HepG2 (cell line): ENCODE measurements at regions not wholly inside any gene's neighbourhood (a gene's known extent, or its start where the extent isn't known, plus 50 kb on each side); places are given as distances from the start of the nearest gene placed in this dataset.

ENCODE experiments used
- CBFB ChIP-seq: sonication (generic); formaldehyde crosslinking; IDR thresholded peaks from 2 replicates; pipeline ENCODE4 v1.4.0; 2020; ENCODE audit warnings: missing genetic modification reagents
- CC2D1A ChIP-seq: sonication (generic); formaldehyde crosslinking; IDR thresholded peaks from 2 replicates; pipeline ENCODE4 v1.8.1; 2023; ENCODE audit warnings: mild to moderate bottlenecking, missing genetic modification reagents
- EED ChIP-seq: sonication (generic); formaldehyde crosslinking; IDR thresholded peaks from 2 replicates; pipeline ENCODE4 v1.5.0; 2020; ENCODE audit warnings: mild to moderate bottlenecking, missing genetic modification reagents
- ETV6 ChIP-seq: sonication (generic); formaldehyde crosslinking; conservative IDR thresholded peaks from 2 replicates; pipeline ENCODE4 v1.4.0; 2020; ENCODE audit warnings: missing genetic modification reagents
- HNRNPH1 ChIP-seq: fragments of 200-400 bp; formaldehyde crosslinking; optimal IDR thresholded peaks from 2 replicates; pipeline ENCODE3; 2017; ENCODE audit warnings: mild to moderate bottlenecking, low read depth, low read length
- KLF16 ChIP-seq, 2 experiments: sonication (generic) in 1 of 2; formaldehyde crosslinking in 1 of 2; IDR thresholded peaks; 2 replicates each; pipeline versions ENCODE4 v1.6.1 to v1.8.0; 2016 to 2023; ENCODE audit warnings: missing genetic modification reagents in 2 of 2, missing compliant biosample characterization in 1 of 2
- MLLT10 ChIP-seq: sonication (generic); formaldehyde crosslinking; IDR thresholded peaks from 2 replicates; pipeline ENCODE4 v1.4.0; 2020; ENCODE audit warnings: missing genetic modification reagents
- REL ChIP-seq: sonication (generic); formaldehyde crosslinking; conservative IDR thresholded peaks from 2 replicates; pipeline ENCODE4 v1.8.0; 2022; ENCODE audit warnings: mild to moderate bottlenecking, missing genetic modification reagents, moderate library complexity
- SOX5 ChIP-seq: IDR thresholded peaks from 2 replicates; pipeline ENCODE4 v1.6.1; 2016; ENCODE audit warnings: borderline replicate concordance
- TBL1XR1 ChIP-seq: fragments of 150-350 bp; IDR thresholded peaks from 2 replicates; pipeline ENCODE4 v1.6.1; 2014; ENCODE audit warnings: borderline replicate concordance, low read length; ENCODE audit not compliant: partially characterized antibody
- ZNF224 ChIP-seq: sonication (generic); formaldehyde crosslinking; IDR thresholded peaks from 2 replicates; pipeline ENCODE4 v1.5.0; 2020; ENCODE audit warnings: mild to moderate bottlenecking, missing genetic modification reagents
- ZNF343 ChIP-seq: sonication (generic); formaldehyde crosslinking; IDR thresholded peaks from 2 replicates; pipeline ENCODE4 v1.4.0; 2020; ENCODE audit warnings: mild to moderate bottlenecking, missing genetic modification reagents
- ZNF441 ChIP-seq: sonication (generic); formaldehyde crosslinking; IDR thresholded peaks from 2 replicates; pipeline ENCODE4 v1.7.0; 2021; ENCODE audit warnings: missing genetic modification reagents, borderline replicate concordance
- ZNF556 ChIP-seq: sonication (generic); formaldehyde crosslinking; IDR thresholded peaks from 2 replicates; pipeline ENCODE4 v1.4.0; 2020; ENCODE audit warnings: mild to moderate bottlenecking, missing genetic modification reagents, borderline replicate concordance
- ZNF660 ChIP-seq: sonication (generic); formaldehyde crosslinking; IDR thresholded peaks from 2 replicates; pipeline ENCODE4 v1.5.1; 2020; ENCODE audit warnings: mild to moderate bottlenecking, low read depth, missing genetic modification reagents, borderline replicate concordance
- ZNF747 ChIP-seq: sonication (generic); formaldehyde crosslinking; IDR thresholded peaks from 2 replicates; pipeline ENCODE4 v1.8.1; 2023; ENCODE audit warnings: missing genetic modification reagents, mild to moderate bottlenecking, borderline replicate concordance
- ZNF83 ChIP-seq: sonication (generic); formaldehyde crosslinking; IDR thresholded peaks from 2 replicates; pipeline ENCODE4 v1.4.0; 2020; ENCODE audit warnings: missing genetic modification reagents, mild to moderate bottlenecking, borderline replicate concordance
- TF ChIP-seq, protein P1 (sequence below): sonication (generic); formaldehyde crosslinking; IDR thresholded peaks from 2 replicates; pipeline ENCODE4 v1.4.0; 2020; ENCODE audit warnings: missing genetic modification reagents, borderline replicate concordance
- TF ChIP-seq, protein P2 (sequence below): sonication (generic); formaldehyde crosslinking; IDR thresholded peaks from 2 replicates; pipeline ENCODE4 v1.4.0; 2020; ENCODE audit warnings: mild to moderate bottlenecking, missing genetic modification reagents
- TF ChIP-seq, protein P3 (sequence below): sonication (generic); formaldehyde crosslinking; IDR thresholded peaks from 2 replicates; pipeline ENCODE4 v1.8.1; 2023; ENCODE audit warnings: mild to moderate bottlenecking, missing genetic modification reagents, borderline replicate concordance

DNA sequence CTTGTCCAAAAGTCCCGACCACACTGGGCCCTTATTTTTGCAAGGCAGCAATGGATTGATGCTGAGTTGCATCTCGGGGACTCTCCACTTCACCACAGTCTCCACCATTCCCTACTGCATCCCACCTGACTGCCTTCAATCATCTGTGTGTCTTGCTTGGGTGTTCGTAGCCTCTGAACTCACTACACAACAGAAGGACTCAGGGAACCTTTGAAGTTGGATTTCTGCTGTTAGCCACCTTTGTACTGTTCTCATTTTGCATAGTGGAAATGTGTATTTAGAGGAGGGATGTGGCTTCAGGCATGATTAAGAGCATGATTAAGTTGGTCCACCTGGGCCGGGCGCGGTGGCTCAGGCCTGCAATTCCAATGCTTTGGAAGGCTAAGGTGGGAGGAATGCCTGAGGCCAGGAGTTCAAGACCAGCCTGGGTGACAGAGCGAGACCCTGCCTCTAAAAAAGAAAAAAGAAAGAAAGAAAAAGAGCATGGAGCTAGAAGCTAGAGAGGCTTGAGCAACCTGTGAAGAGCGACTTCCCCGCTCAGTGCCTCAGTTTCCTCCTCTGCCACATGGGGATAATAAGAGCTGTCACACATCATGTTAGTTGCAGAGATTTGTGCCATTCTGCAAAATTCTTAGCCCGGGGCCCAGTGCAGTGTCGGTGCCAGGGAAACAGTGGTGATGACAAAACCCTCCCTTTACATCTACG is 121.3 kb upstream of the PTPN1 start (continued):
- TF ChIP-seq, protein P1, sequence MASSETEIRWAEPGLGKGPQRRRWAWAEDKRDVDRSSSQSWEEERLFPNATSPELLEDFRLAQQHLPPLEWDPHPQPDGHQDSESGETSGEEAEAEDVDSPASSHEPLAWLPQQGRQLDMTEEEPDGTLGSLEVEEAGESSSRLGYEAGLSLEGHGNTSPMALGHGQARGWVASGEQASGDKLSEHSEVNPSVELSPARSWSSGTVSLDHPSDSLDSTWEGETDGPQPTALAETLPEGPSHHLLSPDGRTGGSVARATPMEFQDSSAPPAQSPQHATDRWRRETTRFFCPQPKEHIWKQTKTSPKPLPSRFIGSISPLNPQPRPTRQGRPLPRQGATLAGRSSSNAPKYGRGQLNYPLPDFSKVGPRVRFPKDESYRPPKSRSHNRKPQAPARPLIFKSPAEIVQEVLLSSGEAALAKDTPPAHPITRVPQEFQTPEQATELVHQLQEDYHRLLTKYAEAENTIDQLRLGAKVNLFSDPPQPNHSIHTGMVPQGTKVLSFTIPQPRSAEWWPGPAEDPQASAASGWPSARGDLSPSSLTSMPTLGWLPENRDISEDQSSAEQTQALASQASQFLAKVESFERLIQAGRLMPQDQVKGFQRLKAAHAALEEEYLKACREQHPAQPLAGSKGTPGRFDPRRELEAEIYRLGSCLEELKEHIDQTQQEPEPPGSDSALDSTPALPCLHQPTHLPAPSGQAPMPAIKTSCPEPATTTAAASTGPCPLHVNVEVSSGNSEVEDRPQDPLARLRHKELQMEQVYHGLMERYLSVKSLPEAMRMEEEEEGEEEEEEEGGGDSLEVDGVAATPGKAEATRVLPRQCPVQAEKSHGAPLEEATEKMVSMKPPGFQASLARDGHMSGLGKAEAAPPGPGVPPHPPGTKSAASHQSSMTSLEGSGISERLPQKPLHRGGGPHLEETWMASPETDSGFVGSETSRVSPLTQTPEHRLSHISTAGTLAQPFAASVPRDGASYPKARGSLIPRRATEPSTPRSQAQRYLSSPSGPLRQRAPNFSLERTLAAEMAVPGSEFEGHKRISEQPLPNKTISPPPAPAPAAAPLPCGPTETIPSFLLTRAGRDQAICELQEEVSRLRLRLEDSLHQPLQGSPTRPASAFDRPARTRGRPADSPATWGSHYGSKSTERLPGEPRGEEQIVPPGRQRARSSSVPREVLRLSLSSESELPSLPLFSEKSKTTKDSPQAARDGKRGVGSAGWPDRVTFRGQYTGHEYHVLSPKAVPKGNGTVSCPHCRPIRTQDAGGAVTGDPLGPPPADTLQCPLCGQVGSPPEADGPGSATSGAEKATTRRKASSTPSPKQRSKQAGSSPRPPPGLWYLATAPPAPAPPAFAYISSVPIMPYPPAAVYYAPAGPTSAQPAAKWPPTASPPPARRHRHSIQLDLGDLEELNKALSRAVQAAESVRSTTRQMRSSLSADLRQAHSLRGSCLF (CRISPR knock-in tag), result no peak; the same call in 1 of the 2 replicates
- TF ChIP-seq EED (CRISPR knock-in tag), result 0 out of 2 replicates have a peak, but pooled peaks have one; percentile 19
- no peak for TF ChIP-seq REL (CRISPR knock-in tag)
- peak; percentile 93 for TF ChIP-seq SOX5
- peak; percentile 80 for TF ChIP-seq ETV6
- peak; percentile 66; the same call in 1 of the 2 replicates for TF ChIP-seq ZNF556 (CRISPR knock-in tag)
- no peak; the same call in 1 of the 2 replicates for TF ChIP-seq ZNF747 (CRISPR knock-in tag)
- 0 out of 2 replicates have a peak, but pooled peaks have one; percentile 40 for TF ChIP-seq ZNF343 (CRISPR knock-in tag)
- no peak for TF ChIP-seq CC2D1A (CRISPR knock-in tag)
- no peak for TF ChIP-seq ZNF660 (CRISPR knock-in tag)
- TF ChIP-seq TBL1XR1, result peak; percentile 81
- TF ChIP-seq MLLT10 (CRISPR knock-in tag), result no peak
- no peak for TF ChIP-seq HNRNPH1
- TF ChIP-seq, protein P2, sequence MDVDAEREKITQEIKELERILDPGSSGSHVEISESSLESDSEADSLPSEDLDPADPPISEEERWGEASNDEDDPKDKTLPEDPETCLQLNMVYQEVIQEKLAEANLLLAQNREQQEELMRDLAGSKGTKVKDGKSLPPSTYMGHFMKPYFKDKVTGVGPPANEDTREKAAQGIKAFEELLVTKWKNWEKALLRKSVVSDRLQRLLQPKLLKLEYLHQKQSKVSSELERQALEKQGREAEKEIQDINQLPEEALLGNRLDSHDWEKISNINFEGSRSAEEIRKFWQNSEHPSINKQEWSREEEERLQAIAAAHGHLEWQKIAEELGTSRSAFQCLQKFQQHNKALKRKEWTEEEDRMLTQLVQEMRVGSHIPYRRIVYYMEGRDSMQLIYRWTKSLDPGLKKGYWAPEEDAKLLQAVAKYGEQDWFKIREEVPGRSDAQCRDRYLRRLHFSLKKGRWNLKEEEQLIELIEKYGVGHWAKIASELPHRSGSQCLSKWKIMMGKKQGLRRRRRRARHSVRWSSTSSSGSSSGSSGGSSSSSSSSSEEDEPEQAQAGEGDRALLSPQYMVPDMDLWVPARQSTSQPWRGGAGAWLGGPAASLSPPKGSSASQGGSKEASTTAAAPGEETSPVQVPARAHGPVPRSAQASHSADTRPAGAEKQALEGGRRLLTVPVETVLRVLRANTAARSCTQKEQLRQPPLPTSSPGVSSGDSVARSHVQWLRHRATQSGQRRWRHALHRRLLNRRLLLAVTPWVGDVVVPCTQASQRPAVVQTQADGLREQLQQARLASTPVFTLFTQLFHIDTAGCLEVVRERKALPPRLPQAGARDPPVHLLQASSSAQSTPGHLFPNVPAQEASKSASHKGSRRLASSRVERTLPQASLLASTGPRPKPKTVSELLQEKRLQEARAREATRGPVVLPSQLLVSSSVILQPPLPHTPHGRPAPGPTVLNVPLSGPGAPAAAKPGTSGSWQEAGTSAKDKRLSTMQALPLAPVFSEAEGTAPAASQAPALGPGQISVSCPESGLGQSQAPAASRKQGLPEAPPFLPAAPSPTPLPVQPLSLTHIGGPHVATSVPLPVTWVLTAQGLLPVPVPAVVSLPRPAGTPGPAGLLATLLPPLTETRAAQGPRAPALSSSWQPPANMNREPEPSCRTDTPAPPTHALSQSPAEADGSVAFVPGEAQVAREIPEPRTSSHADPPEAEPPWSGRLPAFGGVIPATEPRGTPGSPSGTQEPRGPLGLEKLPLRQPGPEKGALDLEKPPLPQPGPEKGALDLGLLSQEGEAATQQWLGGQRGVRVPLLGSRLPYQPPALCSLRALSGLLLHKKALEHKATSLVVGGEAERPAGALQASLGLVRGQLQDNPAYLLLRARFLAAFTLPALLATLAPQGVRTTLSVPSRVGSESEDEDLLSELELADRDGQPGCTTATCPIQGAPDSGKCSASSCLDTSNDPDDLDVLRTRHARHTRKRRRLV (CRISPR knock-in tag), result no peak
- no peak for TF ChIP-seq ZNF83
- peak; percentile 83; the same call in 1 of the 2 replicates for TF ChIP-seq ZNF224 (CRISPR knock-in tag)
- peak in 1 of 2 experiments; percentile 61; a peak in 1 of 4 replicates for TF ChIP-seq KLF16 (CRISPR knock-in tag; IDR thresholded peaks at IDR 0.05)
- TF ChIP-seq, protein P3, sequence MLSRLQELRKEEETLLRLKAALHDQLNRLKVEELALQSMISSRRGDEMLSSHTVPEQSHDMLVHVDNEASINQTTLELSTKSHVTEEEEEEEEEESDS (CRISPR knock-in tag), result no peak
- peak; percentile 63; the same call in 1 of the 2 replicates for TF ChIP-seq CBFB (CRISPR knock-in tag)
- TF ChIP-seq ZNF441 (CRISPR knock-in tag), result peak; percentile 60; the same call in 1 of the 2 replicates
